HG02885 (cell line): ENCODE measurements at regions not wholly inside any gene's neighbourhood (a gene's known extent, or its start where the extent isn't known, plus 50 kb on each side); places are given as distances from the start of the nearest gene placed in this dataset.
"Not testable (repeated sequence)": the region's sequence is repeated elsewhere in the genome, so short reads cannot be mapped to it uniquely, and the experiment has no call there.

Experiments
- ATAC-seq: cut with Tn5 transposase; IDR thresholded peaks from one replicate; pipeline ENCODE4 v1.9.1; 2021; ENCODE audit warnings: mild to moderate bottlenecking; ENCODE audit not compliant: unreplicated experiment, poor library complexity

DNA sequence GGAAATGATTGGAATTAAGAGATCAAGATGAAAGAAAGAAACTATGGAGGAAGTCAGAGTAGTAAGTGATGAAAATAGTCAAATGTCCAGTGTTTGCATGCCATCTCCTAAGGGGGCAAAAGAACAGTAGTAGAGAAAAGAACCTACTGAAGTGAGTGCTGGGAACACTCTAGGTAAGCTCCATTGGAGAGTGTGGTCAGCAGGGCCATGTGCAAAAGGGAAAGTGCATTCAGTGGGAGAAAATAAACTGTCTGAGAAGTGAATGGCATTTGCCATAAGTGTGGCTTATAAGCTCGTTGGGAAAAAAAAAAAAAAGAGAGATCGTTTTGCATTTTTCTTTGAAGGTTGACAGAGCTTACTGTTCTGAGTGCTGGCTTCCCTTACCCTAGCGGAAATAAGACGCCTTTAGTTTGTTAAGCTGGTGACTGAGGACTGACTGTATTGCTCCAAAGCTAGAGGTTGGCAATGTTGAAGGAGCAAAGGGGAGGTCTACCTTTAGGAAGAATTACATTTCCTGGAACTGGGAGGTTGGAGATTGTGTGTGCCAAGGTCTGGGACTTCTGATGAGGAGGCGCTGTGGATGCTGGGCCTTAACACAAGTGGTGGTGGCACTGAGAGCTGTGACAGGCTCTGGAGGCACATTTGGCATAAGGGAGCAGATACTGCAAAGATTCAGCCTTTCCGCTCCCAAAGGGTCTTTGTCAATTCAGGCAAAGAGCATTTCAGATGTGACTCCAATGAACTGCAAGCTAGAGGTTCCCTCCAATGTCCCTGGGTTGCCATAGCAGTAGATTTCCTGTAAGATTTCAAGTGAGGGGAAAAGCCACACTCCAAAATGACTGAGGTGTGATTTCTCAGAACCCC is 287.8 kb upstream of the SATB1 start:
- ATAC-seq, result no peak

DNA sequence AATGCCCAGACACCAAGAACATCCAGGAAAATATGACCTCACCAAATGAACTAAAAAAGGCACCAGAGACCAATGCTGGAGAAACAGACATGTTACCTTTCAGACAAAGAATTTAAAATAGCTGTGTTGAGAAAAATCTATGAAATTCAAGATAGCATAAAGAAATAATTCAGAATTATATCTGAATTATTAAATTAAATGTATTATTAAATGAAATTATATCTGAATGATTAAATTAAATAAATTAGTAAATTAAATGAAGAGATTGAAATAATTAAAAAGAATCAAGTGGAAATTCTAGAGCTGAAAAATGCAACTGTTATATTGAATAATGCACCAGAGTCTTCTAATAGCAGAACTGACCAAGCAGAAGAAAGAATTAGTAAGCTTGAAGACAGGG is 279.2 kb upstream of the SATB1 start:
- ATAC-seq, result no peak

DNA sequence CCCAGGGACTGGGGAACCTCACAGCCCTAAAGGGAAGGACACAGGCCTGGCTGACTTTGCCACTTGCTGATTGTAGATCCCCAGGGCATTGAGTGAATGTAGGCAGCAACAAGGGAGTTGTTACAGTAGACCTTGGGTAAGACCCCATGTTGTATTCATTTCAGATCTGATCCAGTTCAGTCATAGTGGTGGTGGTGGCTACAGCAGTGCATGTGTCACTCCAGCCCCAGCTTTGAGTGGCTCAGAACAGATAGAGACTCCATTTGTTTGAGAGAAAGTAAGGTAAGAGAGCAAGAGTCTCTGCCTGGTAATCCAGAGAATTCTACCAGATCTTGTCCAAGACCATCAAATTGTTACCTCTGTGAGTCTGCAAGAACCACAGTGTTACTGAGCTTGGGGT is 278.7 kb upstream of the SATB1 start:
- ATAC-seq, result no peak

DNA sequence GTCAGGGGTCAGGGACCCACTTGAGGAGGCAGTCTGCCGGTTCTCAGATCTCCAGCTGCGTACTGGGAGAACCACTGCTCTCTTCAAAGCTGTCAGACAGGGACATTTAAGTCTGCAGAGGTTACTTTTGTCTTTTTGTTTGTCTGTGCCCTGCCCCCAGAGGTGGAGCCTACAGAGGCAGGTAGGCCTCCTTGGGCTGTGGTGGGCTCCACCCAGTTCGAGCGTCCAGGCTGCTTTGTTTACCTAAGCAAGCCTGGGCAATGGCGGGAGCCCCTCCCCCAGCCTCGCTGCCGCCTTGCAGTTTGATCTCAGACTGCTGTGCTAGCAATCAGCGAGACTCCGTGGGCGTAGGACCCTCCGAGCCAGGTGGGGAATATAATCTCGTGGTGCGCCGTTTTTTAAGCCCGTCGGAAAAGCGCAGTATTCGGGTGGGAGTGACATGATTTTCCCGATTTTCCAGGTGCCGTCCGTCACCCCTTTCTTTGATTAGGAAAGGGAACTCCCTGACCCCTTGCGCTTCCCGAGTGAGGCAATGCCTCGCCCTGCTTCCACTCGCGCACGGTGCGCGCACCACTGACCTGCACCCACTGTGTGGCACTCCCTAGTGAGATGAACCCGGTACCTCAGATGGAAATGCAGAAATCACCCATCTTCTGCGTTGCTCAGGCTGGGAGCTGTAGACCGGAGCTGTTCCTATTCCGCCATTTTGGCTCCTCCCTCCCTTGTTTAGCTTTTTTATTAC is 268.6 kb upstream of the SATB1 start:
- not testable (repeated sequence) for ATAC-seq

DNA sequence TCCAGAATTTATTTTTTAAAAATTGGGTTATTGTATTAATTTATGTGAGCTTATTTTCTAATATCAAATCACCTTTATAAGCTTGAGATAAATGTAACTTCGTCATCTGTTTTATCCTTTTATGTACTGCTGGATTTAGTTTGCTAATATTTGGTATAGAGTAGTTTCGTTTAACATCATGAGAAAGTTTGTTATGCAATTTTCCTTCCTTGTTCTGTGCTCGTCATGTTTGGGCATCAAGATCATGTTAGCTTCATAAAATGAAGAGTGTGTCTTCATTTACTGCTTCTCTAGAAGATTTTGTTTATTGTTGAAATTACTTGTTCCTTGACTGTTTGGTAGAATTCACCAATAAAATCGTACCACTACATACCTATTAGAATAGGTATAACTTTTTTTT is 262.1 kb upstream of the SATB1 start:
- no peak for ATAC-seq

DNA sequence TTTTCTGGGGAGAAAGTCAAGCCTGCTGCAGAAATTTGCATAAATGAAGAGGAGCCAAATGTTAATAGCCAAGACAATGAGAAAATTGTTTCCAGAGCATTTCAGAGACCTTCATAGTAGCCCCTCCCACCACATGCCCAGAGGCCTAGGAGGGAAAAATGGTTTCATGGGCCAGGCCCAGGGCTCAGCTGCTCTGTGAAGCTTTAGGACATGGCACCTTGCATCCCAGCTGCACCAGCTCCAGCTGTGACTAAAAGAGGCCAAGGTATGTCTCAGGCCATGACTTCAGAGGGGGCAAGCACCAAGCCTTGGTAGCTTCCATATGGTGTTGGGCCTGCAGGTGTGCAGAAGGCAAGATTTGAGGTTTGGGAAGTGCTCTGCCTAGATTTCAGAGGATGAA is 258.8 kb upstream of the SATB1 start:
- ATAC-seq, result no peak

DNA sequence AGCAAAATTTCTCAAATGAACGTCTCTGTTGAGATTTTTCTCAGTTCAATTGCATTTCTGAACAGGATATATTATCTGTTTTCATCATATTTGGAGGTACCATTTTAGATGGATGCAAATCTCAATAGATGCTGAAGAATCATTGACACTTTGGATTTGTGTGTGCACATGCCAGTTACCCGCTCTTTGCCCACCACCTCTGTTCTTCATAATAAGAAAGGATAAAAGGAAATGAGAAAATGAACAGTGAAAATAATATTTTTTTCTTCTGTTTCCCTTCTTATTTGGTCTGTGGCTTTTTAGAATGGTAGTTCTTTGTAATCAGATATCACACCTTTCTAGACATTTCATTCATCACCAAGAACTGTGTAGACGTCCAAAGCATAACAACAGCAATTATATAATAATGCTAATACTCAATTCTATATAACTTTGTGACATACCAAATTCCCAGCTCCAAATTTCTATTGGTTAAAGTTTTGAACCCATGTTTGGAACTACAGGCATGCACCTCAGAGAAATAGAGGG is 256.7 kb upstream of the SATB1 start:
- no peak for ATAC-seq

DNA sequence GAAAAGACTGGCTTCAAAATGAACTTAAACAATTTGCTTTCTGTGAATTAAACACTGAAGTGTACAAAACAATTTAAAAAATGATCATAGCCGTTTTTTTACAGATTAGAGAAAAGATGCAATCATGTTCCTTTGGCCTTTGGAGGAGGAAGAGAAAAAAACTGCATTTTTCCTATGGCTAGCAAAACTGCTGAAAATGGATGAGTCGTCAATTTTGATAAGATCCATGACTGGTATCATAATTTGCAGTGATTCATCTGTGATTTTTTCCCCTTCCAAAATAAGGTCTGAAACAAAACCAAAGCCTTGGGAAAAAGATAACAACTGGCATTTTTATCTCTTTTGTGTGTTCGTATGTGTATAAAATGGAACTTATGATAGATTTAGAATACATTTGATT is 255.6 kb upstream of the SATB1 start:
- ATAC-seq, result no peak

DNA sequence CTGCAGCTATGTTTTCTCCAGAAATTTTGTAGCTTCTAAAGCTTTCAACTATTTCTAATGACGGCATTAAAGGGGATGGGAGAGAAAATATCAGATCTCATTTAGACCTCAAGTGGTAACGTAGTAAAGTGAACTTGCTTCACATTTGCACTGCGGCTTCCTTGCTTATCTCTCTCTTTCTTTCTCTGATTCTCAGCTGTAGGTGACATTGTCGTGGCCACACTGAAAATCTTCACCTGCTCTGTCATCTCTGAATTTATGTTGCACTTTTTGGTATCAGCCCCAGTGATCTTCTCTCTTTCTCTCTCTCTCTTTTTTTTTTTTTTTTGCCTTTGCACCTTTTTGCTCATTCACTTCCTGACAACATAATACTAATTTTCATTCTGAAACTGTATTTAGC is 254.1 kb upstream of the SATB1 start:
- no peak for ATAC-seq

DNA sequence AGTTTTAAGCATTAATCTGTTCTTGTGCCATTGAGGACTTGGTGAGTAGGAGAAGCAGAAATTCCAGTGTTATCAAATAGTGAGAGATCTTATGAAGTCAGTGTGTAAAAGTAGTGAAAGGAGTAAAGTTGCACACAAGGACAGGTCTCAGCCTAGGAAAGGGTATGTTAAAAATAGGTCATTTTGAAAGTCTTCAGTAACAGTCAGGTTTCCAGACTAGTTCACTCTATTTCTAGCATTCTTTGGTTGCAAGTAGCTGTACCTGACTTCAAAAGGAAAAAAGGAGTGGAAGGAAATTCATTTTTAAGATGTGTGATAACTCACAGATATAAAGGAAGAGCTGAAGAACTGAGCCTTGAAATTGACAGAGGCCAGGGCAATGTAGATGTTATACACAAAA is 250.1 kb upstream of the SATB1 start:
- ATAC-seq, result no peak

DNA sequence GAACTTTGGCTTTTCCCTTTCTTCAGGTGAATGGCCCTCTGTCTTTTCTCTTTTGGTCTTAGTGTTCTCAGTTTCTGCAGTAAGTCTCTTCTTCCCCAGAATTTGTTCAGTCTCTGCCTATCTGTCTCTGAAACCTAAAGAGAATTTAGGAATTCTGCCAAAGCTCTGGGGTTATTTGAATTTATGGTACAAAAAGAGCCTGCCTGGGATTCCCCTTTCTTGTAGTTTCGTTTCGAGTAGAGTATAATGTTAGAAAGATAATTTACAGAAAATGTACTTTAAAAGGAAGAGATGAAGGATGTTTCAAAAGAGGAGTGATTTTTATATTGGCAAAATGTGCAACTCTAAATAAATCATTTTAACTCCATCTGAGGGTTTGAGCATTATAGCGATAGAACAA is 247.4 kb upstream of the SATB1 start:
- ATAC-seq, result no peak

DNA sequence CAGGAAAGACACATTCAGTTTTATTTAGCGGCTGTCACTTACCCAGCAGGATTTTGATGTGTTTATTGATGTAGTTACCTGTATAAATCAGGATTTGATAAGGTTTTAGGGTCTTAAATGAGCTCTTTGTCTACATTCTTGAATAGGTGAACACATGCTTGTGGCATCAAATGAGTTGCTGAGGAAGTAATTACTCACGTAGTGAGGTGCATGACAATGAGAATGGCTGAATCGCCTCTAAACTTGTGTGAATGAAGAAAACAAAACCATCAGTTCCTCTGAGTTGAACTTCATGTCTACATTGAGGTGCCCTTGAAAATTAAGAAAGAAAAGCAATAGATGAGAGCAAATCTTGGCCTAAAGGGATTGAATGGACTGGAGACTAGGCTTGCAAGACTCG is 245.6 kb upstream of the SATB1 start:
- ATAC-seq, result no peak

DNA sequence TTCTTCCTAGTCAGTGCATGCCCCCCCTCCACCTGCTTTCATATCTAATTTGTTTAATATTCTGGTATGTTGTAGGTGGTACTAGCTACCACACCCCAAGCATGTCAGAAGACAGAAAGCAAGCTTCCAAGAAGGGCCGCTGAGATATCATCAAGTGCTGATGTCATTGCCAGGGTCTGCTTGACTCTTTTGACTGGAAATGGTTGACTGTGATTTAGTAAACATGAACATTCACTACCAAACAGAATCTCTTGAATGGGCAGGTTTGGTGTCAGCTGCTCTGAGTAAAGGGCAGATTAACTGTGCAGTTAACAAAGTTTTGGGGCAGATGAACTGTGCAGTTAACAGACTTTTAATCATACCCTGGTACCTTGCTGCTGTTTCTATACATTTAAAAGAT is 244.2 kb upstream of the SATB1 start:
- ATAC-seq, result no peak

DNA sequence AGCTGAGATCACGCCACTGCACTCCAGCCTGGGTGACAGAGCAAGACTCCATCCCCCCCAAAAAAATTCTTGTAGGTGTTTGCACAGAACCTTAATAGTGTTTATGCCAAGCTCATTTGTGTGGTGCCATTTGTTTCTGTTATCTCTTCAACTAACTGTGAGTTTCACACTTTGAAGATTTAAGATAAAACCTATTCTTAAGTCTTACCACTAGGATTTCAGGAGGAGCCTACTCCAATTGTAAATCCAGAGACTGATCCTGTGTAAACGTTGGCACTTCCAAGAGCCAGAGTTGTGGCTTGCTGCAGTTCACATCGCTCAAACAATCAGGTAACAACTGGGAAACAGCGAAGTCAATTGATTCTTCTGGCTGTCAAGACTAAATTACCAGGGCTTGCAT is 242.4 kb upstream of the SATB1 start:
- no peak for ATAC-seq

DNA sequence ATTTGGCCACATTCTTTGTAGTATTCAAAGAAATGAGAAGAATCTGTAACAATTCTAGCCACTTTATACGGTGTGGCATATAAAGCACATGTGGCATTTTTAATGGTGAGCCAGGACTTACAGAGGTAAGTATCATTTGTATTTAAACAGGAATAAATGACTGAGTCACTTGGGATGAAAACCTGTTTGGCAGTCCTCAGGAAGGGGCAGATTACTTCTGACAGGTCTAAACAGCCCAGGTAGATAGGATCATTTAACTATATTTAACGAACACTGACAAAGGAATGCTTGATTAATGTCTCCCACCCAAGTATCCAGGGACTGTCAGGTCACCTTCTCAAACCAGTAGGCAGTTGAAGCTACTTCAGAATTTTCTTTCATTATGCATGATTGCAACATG is 241.5 kb upstream of the SATB1 start:
- no peak for ATAC-seq

DNA sequence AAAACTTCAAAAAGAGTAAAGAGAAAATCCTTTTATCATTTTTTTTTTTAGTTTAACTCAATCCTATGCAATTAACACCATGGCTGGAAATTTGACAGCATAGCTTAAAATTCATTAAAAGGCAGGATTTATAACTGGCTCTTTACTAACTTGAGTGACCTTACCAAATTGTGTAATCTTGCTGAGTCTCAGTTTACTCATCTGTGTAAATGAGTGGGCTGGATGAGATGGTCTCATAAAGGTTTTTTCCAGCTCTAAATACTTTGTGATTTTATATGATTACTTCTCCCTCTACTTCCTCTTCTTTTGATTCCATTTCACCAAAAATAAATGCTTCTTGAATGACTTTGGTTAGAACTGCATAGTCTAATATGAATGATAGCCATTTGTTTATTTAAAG is 234.9 kb upstream of the SATB1 start:
- ATAC-seq, result no peak

DNA sequence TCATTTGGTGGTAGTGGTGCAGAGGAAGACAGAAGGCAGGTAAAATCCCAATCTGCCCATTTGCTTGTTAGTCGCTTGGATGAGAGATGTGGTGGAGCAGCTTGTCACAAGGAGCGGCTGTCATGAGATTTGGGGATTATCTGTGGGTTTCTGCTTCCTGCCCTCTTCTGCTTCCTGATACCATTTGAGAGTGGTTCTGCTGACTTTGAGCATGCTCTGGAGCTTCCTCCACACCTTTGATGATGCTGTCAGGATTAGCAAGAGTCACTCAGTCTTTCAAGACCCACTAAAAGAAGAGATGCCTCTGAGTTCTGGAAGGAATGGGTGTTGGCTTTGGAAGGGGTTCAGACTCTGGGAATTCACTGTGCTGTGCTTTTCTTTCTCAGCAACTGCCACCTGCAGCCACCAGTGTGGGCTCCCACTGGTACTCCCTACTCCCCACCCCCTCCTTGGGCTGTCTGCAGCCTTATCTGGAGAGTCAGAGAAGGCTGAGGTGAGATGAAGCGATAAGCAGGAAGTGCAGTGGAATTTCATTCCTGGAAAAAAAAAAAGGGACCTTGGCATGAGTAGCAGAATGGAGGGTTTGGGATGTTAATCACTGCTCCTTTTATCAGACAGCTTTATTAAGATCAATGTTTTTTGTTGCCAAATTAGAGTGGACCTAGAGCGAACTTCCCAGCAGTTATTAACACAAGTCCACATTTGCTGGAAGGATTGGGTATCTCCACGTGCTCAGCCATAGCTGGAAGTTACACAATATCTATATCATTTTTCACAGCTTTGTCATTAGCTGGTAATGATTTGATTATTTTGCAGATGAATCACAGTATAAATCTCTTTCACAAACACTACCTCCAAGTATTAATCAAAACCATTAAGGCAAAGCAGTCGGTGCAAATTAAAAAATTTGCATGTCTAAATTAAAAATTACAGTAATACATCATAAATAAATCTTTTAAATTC is 233.0 kb upstream of the SATB1 start:
- no peak for ATAC-seq

DNA sequence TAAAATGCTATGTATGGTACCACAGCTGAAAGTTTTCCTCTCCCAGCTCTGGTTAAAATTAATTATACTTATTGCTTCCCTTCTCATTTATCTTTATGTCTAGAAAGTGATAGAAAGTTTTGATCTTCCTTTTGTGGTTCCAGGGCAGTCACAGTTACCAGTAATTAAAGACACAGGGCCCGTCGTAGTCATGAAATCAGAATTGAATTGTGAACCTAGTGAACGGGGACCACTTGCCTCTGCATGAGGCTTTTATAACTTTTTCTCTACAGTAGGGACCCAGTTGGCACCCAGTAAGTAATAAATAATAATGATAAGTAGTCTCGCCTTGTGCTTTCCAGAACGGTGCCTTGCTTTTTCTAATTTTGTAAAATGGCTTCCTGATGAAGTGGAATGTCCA is 231.7 kb upstream of the SATB1 start:
- no peak for ATAC-seq

DNA sequence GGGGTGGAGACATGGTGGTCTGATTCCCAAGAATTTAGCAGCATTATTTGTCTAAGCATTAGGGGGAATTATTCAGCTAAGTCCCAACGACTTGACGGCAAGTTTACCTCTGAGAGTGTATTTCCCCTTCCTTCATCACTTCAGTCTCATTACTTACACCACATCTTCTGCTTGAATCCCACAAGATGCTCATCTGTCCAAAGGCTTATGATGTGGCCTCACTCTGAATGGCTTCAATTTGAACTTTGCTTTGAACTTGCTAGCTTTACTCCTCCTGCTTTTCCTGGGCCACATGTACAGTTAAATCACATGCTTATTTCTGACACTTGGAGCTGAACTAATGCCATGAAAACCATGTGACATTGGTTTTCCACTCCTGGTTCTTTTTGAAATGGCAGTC is 231.3 kb upstream of the SATB1 start:
- no peak for ATAC-seq

DNA sequence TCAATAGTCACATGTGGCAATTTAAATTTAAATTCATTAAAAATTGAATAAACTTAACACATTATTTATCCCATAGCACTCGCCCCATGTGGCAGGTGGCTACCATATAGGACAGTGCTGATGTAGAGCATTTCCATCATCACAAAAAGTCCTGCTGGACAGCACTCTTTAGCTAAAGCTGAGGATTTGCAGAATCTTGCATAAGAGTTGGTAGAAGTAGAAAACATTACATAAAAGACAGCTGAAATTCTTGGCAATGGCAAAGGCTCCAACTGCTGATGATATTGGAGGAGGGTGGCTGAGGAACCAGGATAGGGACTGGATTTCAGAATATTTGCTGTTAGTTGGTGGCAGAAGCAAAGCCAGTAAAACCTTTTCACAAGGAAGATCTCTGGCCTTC is 230.7 kb upstream of the SATB1 start:
- ATAC-seq, result no peak

DNA sequence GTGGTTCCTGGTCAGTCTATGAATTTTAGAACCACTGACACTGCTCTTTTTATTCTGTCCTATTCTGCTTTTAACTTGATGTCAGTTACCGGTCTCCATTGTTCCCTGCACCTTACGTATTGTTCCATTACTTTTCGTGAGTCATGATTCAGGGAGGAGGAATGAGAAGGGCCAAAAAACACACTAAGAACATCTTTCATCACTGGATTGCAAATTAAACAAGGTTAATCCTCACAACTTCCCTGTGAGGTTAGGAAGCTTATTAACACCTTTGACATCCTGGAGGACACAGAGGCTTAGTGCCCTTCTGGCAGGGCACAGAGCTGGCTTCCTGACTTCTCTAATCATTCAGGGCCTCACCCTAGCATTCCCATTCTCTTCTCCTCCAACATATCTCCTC is 227.6 kb upstream of the SATB1 start:
- ATAC-seq, result no peak
